Lower lobe of right lung (tissue), 2 donors: ENCODE measurements at regions not wholly inside any gene's neighbourhood (a gene's known extent, or its start where the extent isn't known, plus 50 kb on each side); places are given as distances from the start of the nearest gene placed in this dataset.

Experiments
- ATAC-seq, 2 donors: fragments of 200-7000 bp; cut with Tn5 transposase; one replicate each; pipeline ENCODE4 v1.9.1; 2020 to 2022; ENCODE audit warnings: mild to moderate bottlenecking in 2 of 2, moderate library complexity in 2 of 2
- DNase-seq: peaks from one replicate; pipeline ENCODE4 v3.0.0-alpha.2; 2020
- H3K27ac ChIP-seq: fragments of 200-600 bp; one replicate; pipeline ENCODE4 v1.8.0; 2022
- H3K27me3 ChIP-seq: fragments of 200-600 bp; one replicate; pipeline ENCODE4 v1.8.0; 2022; ENCODE audit warnings: low read depth
- H3K36me3 ChIP-seq: fragments of 200-600 bp; one replicate; pipeline ENCODE4 v1.8.0; 2022; ENCODE audit warnings: mild to moderate bottlenecking
- H3K4me1 ChIP-seq: fragments of 200-600 bp; one replicate; pipeline ENCODE4 v1.8.0; 2022
- H3K4me3 ChIP-seq: fragments of 200-600 bp; one replicate; pipeline ENCODE4 v1.8.0; 2022; ENCODE audit warnings: mild to moderate bottlenecking
- H3K9me3 ChIP-seq: fragments of 200-600 bp; one replicate; pipeline ENCODE4 v1.8.0; 2022
- CTCF ChIP-seq: fragments of 200-600 bp; IDR thresholded peaks from one replicate; pipeline ENCODE4 v1.8.0; 2022; ENCODE audit warnings: antibody characterized with exemption, mild to moderate bottlenecking
- intact Hi-C: fragments of 100-400 bp; cut with DNase I; formaldehyde crosslinking; loops from one replicate; pipeline ENCODE4 v1.11.0; 2022
- donor health status: DM: no; HTN: yes; CAD: no; lungs with severe emphysema.

- no peak for TF ChIP-seq CTCF
- H3K27me3 ChIP-seq = no peaks in the 10 kb centered on the region
- no peaks in the 10 kb centered on the region for H3K9me3 ChIP-seq
- H3K27ac ChIP-seq = no peak overlapping the region
- H3K36me3 ChIP-seq = peaks cover 17% of the 10 kb centered on the region
- H3K4me3 ChIP-seq = no peak overlapping the region
- H3K4me1 ChIP-seq = peaks cover 70% of the 10 kb centered on the region
- ATAC-seq (no peak), DNase-seq (no peak)
- intact Hi-C loops = no loop called here
Observed at GRCh38 chr17:77478281-77478680, 337.5 kb downstream of the SEC14L1 start.

GRCh38 chr17:77478899-77479298 is 338.1 kb downstream of the SEC14L1 start:
- Histone ChIP-seq H3K9me3 (no peaks in the 10 kb centered on the region), H3K27me3 (no peaks in the 10 kb centered on the region), H3K36me3 (peaks cover 22% of the 10 kb centered on the region), H3K4me3 (no peak overlapping the region), H3K27ac (no peak overlapping the region), H3K4me1 (peaks cover 64% of the 10 kb centered on the region)
- TF ChIP-seq CTCF = no peak
- DNase-seq (no peak), ATAC-seq (peak; percentile 49 to 50)
- intact Hi-C loops = no loop called here

GRCh38 chr17:77479372-77480198 is 338.8 kb downstream of the SEC14L1 start:
- Histone ChIP-seq H3K36me3 (peaks cover 22% of the 10 kb centered on the region), H3K27me3 (no peaks in the 10 kb centered on the region), H3K9me3 (no peaks in the 10 kb centered on the region), H3K4me3 (no peak overlapping the region), H3K27ac (no peak overlapping the region), H3K4me1 (peaks cover 57% of the 10 kb centered on the region)
- ATAC-seq (no peak), DNase-seq (no peak)
- no peak for TF ChIP-seq CTCF
- intact Hi-C loops = loop anchor here (10.0 kb wide), 1 partner anchor 45 kb away; no protein-coding TSS in a partner anchor

- peaks cover 51% of the 10 kb centered on the region for H3K4me1 ChIP-seq
- no peaks in the 10 kb centered on the region for H3K9me3 ChIP-seq
- DNase-seq (no peak), ATAC-seq (no peak)
- no peaks in the 10 kb centered on the region for H3K27me3 ChIP-seq
- H3K27ac ChIP-seq = no peak overlapping the region
- no peak for TF ChIP-seq CTCF
- H3K36me3 ChIP-seq = peaks cover 22% of the 10 kb centered on the region
- intact Hi-C loops = loop anchor here (10.0 kb wide), 1 partner anchor 45 kb away; no protein-coding TSS in a partner anchor
- H3K4me3 ChIP-seq = no peak overlapping the region
Observed at GRCh38 chr17:77480199-77480508, 339.4 kb downstream of the SEC14L1 start.

- H3K4me3 ChIP-seq = no peak overlapping the region
- peaks cover 22% of the 10 kb centered on the region for H3K36me3 ChIP-seq
- no peak for ATAC-seq
Observed at GRCh38 chr17:77480509-77481215, 339.9 kb downstream of the SEC14L1 start.

More at GRCh38 chr17:77480509-77481215, 339.9 kb downstream of the SEC14L1 start:
- no peak for TF ChIP-seq CTCF
- no peak overlapping the region for H3K27ac ChIP-seq
- H3K9me3 ChIP-seq = no peaks in the 10 kb centered on the region
- peaks cover 46% of the 10 kb centered on the region for H3K4me1 ChIP-seq
- no peak for DNase-seq
- H3K27me3 ChIP-seq = no peaks in the 10 kb centered on the region
- intact Hi-C loops = loop anchor here (10.0 kb wide), 1 partner anchor 46 kb away; no protein-coding TSS in a partner anchor
